ENCODE measurements at regions not wholly inside any gene's neighbourhood (a gene's known extent, or its start where the extent isn't known, plus 50 kb on each side); places are given as distances from the start of the nearest gene placed in this dataset.
A peak's percentile ranks its signal among the peaks of the same experiment; 100 is the strongest.

- TF ChIP-seq, protein P1, sequence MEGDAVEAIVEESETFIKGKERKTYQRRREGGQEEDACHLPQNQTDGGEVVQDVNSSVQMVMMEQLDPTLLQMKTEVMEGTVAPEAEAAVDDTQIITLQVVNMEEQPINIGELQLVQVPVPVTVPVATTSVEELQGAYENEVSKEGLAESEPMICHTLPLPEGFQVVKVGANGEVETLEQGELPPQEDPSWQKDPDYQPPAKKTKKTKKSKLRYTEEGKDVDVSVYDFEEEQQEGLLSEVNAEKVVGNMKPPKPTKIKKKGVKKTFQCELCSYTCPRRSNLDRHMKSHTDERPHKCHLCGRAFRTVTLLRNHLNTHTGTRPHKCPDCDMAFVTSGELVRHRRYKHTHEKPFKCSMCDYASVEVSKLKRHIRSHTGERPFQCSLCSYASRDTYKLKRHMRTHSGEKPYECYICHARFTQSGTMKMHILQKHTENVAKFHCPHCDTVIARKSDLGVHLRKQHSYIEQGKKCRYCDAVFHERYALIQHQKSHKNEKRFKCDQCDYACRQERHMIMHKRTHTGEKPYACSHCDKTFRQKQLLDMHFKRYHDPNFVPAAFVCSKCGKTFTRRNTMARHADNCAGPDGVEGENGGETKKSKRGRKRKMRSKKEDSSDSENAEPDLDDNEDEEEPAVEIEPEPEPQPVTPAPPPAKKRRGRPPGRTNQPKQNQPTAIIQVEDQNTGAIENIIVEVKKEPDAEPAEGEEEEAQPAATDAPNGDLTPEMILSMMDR (IDR thresholded peaks at IDR 0.05 in 8 of 11, conservative IDR thresholded peaks at IDR 0.05 in 3 of 11), result no peak
- TF ChIP-seq POLR2AphosphoS5 (IDR thresholded peaks at IDR 0.05) (no peak), POLR2A (IDR thresholded peaks at IDR 0.05) (no peak)
- intact Hi-C loops (cut with DNase I; ENCODE audit: low total_unique reads), result no loop called here
- no peaks in the 10 kb centered on the region for H3K9me3 ChIP-seq
- H3K36me3 ChIP-seq, result no peaks in the 10 kb centered on the region
- no peaks in the 10 kb centered on the region for H3K27me3 ChIP-seq (replicated peaks in 1 of 7)
- no peak for DNase-seq
- no peak overlapping the region for H3K27ac ChIP-seq
- WGBS, 5 donors, result 50 to 64% (median 61%) methylated on average over 11 of the region's 11 CpGs
- no peak overlapping the region for H3K4me3 ChIP-seq
- H3K4me1 ChIP-seq, result peaks cover 0 to 19% (median 10%) of the 10 kb centered on the region in 6 donors
Observed at GRCh38 chr3:18127859-18128681, 297.1 kb downstream of the SATB1 start.

GRCh38 chr3:18127174-18127858, 297.8 kb downstream of the SATB1 start:
- intact Hi-C loops (cut with DNase I; ENCODE audit: low total_unique reads), result no loop called here
- no peaks in the 10 kb centered on the region for H3K9me3 ChIP-seq
- TF ChIP-seq, protein P1 (IDR thresholded peaks at IDR 0.05 in 8 of 11, conservative IDR thresholded peaks at IDR 0.05 in 3 of 11), result no peak
- no peak for TF ChIP-seq POLR2A (IDR thresholded peaks at IDR 0.05)
- TF ChIP-seq POLR2AphosphoS5 (IDR thresholded peaks at IDR 0.05), result no peak
- H3K27ac ChIP-seq, result peak overlapping the region in 3 of 8 donors; percentile 39 to 55 (median 48)
- WGBS, 5 donors, result 36 to 57% (median 41%) methylated on average over 3 of the region's 3 CpGs
- DNase-seq, result no peak
- no peak overlapping the region for H3K4me3 ChIP-seq
- peaks cover 0 to 19% (median 10%) of the 10 kb centered on the region in 6 donors for H3K4me1 ChIP-seq
- no peaks in the 10 kb centered on the region for H3K36me3 ChIP-seq
- H3K27me3 ChIP-seq (replicated peaks in 1 of 7), result no peaks in the 10 kb centered on the region

- TF ChIP-seq POLR2A (IDR thresholded peaks at IDR 0.05) (no peak), POLR2AphosphoS5 (IDR thresholded peaks at IDR 0.05) (no peak)
- TF ChIP-seq, protein P1 (IDR thresholded peaks at IDR 0.05 in 8 of 11, conservative IDR thresholded peaks at IDR 0.05 in 3 of 11), result no peak
- no peak overlapping the region for H3K4me3 ChIP-seq
- no peaks in the 10 kb centered on the region for H3K9me3 ChIP-seq
- H3K27me3 ChIP-seq (replicated peaks in 1 of 7), result no peaks in the 10 kb centered on the region
- H3K4me1 ChIP-seq, result peaks cover 0 to 19% (median 10%) of the 10 kb centered on the region in 6 donors
- H3K27ac ChIP-seq, result peak overlapping the region in 3 of 8 donors; percentile 39 to 55 (median 48)
- intact Hi-C loops (cut with DNase I; ENCODE audit: low total_unique reads), result no loop called here
- WGBS, 5 donors, result 73 to 82% (median 78%) methylated on average over 5 of the region's 5 CpGs
- no peak for DNase-seq
- no peaks in the 10 kb centered on the region for H3K36me3 ChIP-seq
Observed at GRCh38 chr3:18126772-18127171, 298.4 kb downstream of the SATB1 start.

- Histone ChIP-seq H3K27me3 (replicated peaks in 1 of 7) (no peaks in the 10 kb centered on the region), H3K36me3 (no peaks in the 10 kb centered on the region), H3K4me3 (no peak overlapping the region), H3K27ac (no peak overlapping the region), H3K4me1 (peaks cover 0 to 19% (median 10%) of the 10 kb centered on the region in 6 donors), H3K9me3 (no peaks in the 10 kb centered on the region)
- TF ChIP-seq, protein P1 (IDR thresholded peaks at IDR 0.05 in 8 of 11, conservative IDR thresholded peaks at IDR 0.05 in 3 of 11), result no peak
- no peak for TF ChIP-seq POLR2A (IDR thresholded peaks at IDR 0.05)
- TF ChIP-seq POLR2AphosphoS5 (IDR thresholded peaks at IDR 0.05), result no peak
- 87 to 95% (median 89%) methylated on average over 5 of the region's 5 CpGs for WGBS, 5 donors
- no peak for DNase-seq
- intact Hi-C loops (cut with DNase I; ENCODE audit: low total_unique reads), result no loop called here
Observed at GRCh38 chr3:18124501-18124900, 300.6 kb downstream of the SATB1 start.
